Smooth muscle cell (in vitro differentiated cells): ENCODE measurements at regions not wholly inside any gene's neighbourhood (a gene's known extent, or its start where the extent isn't known, plus 50 kb on each side); places are given as distances from the start of the nearest gene placed in this dataset.

Experiments
- DNase-seq: peaks from one replicate; lab custom pipeline; 2025; ENCODE audit not compliant: unreplicated experiment; lab: John Stamatoyannopoulos, UW
- H2AFZ ChIP-seq: fragments of 200-600 bp; sonication (generic); 2 replicates; pipeline ENCODE4 v1.6.0; 2016; ENCODE audit warnings: antibody characterized with exemption, low read depth, mild to moderate bottlenecking
- H3F3A ChIP-seq: fragments of 200-600 bp; sonication (generic); 2 replicates; pipeline ENCODE4 v1.6.0; 2017; ENCODE audit warnings: antibody characterized with exemption, low read depth
- H3K27ac ChIP-seq: fragments of 200-600 bp; sonication (generic); 2 replicates; pipeline ENCODE4 v1.5.1; 2016; ENCODE audit warnings: low read depth, mild to moderate bottlenecking
- H3K27me3 ChIP-seq: fragments of 200-600 bp; sonication (generic); 2 replicates; pipeline ENCODE4 v1.6.1; 2016; ENCODE audit warnings: low read depth, mild to moderate bottlenecking
- H3K36me3 ChIP-seq: fragments of 200-600 bp; sonication (generic); 2 replicates; pipeline ENCODE4 v1.5.1; 2016; ENCODE audit warnings: low read depth
- H3K4me1 ChIP-seq: fragments of 200-600 bp; sonication (generic); 2 replicates; pipeline ENCODE4 v1.5.1; 2016; ENCODE audit warnings: low read depth
- H3K4me2 ChIP-seq: fragments of 200-600 bp; sonication (generic); 2 replicates; pipeline ENCODE4 v1.6.0; 2016; ENCODE audit warnings: mild to moderate bottlenecking
- H3K4me3 ChIP-seq: fragments of 200-600 bp; sonication (generic); 2 replicates; pipeline ENCODE4 v1.5.1; 2016; ENCODE audit warnings: mild to moderate bottlenecking
- H3K79me2 ChIP-seq: fragments of 200-600 bp; sonication (generic); 2 replicates; pipeline ENCODE4 v1.6.0; 2016; ENCODE audit warnings: low read depth, mild to moderate bottlenecking
- H3K9ac ChIP-seq: fragments of 200-600 bp; sonication (generic); 2 replicates; pipeline ENCODE4 v1.6.0; 2016; ENCODE audit warnings: low read depth
- H3K9me3 ChIP-seq: fragments of 200-600 bp; sonication (generic); replicated peaks from 2 replicates; pipeline ENCODE4 v1.5.1; 2016; ENCODE audit warnings: low read depth
- H4K20me1 ChIP-seq: fragments of 200-600 bp; sonication (generic); 2 replicates; pipeline ENCODE4 v1.6.0; 2016; ENCODE audit warnings: low read depth
- CTCF ChIP-seq: fragments of 200-600 bp; sonication (generic); IDR thresholded peaks from 2 replicates; pipeline ENCODE4 v1.5.1; 2017; ENCODE audit warnings: borderline replicate concordance, mild to moderate bottlenecking, antibody characterized with exemption; ENCODE audit not compliant: insufficient read depth, poor library complexity, severe bottlenecking
- WGBS: methylation state at CpG from one replicate; pipeline ENCODE4 v1.1.7; 2016; ENCODE audit warnings: low lambda C conversion rate; 5-methylcytosine and 5-hydroxymethylcytosine counted together

GRCh38 chr12:61985830-61986229 lies 274.4 kb upstream of the USP15 start:
- no peak for DNase-seq
- Histone ChIP-seq H3K27me3 (no peaks in the 10 kb centered on the region), H3F3A (no peaks in the 10 kb centered on the region), H3K9me3 (no peaks in the 10 kb centered on the region), H3K27ac (no peak overlapping the region), H3K4me2 (no peak overlapping the region), H3K4me1 (no peaks in the 10 kb centered on the region), H3K79me2 (no peaks in the 10 kb centered on the region), H3K36me3 (no peaks in the 10 kb centered on the region), H3K4me3 (no peak overlapping the region), H3K9ac (no peak overlapping the region), H2AFZ (no peak overlapping the region), H4K20me1 (no peaks in the 10 kb centered on the region)
- 94% methylated on average over 2 of the region's 2 CpGs for WGBS
- TF ChIP-seq CTCF = no peak

GRCh38 chr12:61987173-61987572 lies 273.0 kb upstream of the USP15 start:
- H3K27me3 ChIP-seq = no peaks in the 10 kb centered on the region
- no peaks in the 10 kb centered on the region for H3K9me3 ChIP-seq
- H3K9ac ChIP-seq = no peak overlapping the region
- no peak overlapping the region for H2AFZ ChIP-seq
- H3K36me3 ChIP-seq = no peaks in the 10 kb centered on the region
- no peak overlapping the region for H3K27ac ChIP-seq
- no peaks in the 10 kb centered on the region for H3K79me2 ChIP-seq
- no peaks in the 10 kb centered on the region for H4K20me1 ChIP-seq
- no peaks in the 10 kb centered on the region for H3F3A ChIP-seq
- TF ChIP-seq CTCF = no peak
- H3K4me2 ChIP-seq = no peak overlapping the region
- H3K4me1 ChIP-seq = no peaks in the 10 kb centered on the region
- WGBS = 76% methylated on average over 2 of the region's 2 CpGs
- no peak overlapping the region for H3K4me3 ChIP-seq
- no peak for DNase-seq

GRCh38 chr12:61991661-61992060 lies 268.5 kb upstream of the USP15 start:
- no peak overlapping the region for H3K4me2 ChIP-seq
- no peaks in the 10 kb centered on the region for H3K9me3 ChIP-seq
- no peaks in the 10 kb centered on the region for H4K20me1 ChIP-seq
- no peak overlapping the region for H3K27ac ChIP-seq
- no peak overlapping the region for H3K9ac ChIP-seq
- H3K79me2 ChIP-seq = no peaks in the 10 kb centered on the region
- no peaks in the 10 kb centered on the region for H3K36me3 ChIP-seq
- no peaks in the 10 kb centered on the region for H3F3A ChIP-seq
- no peak for DNase-seq
- H2AFZ ChIP-seq = no peak overlapping the region
- TF ChIP-seq CTCF = no peak
- no peak overlapping the region for H3K4me3 ChIP-seq
- WGBS = 84% methylated on average over 3 of the region's 3 CpGs
- no peaks in the 10 kb centered on the region for H3K4me1 ChIP-seq
- H3K27me3 ChIP-seq = peaks cover 21% of the 10 kb centered on the region

DNA sequence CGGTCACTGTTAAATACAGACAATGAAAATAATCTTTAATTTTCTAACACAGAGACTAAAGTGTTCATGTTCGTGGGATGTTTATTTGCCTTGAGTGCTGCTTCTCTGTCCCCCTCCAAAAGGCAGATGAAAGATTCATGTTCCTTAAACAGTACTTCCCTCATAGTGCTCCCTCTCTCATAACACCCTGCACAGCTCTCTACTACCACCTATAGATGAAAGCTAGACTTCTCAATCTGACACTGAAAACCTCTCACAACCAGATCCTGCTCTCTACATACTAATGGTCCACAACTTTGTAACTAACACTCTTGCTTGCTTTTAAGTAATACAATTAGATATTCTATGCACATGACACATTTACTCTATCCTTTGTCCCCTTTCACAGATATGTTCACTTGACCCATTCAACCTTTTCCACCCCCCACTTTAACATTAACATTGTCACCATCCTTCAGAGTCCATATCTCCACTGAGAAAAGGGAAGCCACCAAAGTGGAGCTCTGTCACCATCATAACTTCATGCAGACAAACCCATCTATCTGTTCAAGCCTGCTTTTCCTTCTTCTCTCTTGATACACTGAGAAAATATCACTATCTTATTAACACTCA lies 266.4 kb upstream of the USP15 start:
- Histone ChIP-seq H3K9me3 (no peaks in the 10 kb centered on the region), H3K27me3 (peaks cover 27% of the 10 kb centered on the region), H3K36me3 (no peaks in the 10 kb centered on the region), H3K4me1 (no peaks in the 10 kb centered on the region), H3F3A (no peaks in the 10 kb centered on the region), H4K20me1 (no peaks in the 10 kb centered on the region), H3K9ac (no peak overlapping the region), H3K4me3 (no peak overlapping the region), H2AFZ (no peak overlapping the region), H3K27ac (no peak overlapping the region), H3K4me2 (no peak overlapping the region), H3K79me2 (no peaks in the 10 kb centered on the region)
- no peak for DNase-seq
- WGBS = 43% methylated on average over 2 of the region's 2 CpGs
- TF ChIP-seq CTCF = peak; percentile 73
